ENCODE measurements at regions not wholly inside any gene's neighbourhood (a gene's known extent, or its start where the extent isn't known, plus 50 kb on each side); places are given as distances from the start of the nearest gene placed in this dataset.

DNA sequence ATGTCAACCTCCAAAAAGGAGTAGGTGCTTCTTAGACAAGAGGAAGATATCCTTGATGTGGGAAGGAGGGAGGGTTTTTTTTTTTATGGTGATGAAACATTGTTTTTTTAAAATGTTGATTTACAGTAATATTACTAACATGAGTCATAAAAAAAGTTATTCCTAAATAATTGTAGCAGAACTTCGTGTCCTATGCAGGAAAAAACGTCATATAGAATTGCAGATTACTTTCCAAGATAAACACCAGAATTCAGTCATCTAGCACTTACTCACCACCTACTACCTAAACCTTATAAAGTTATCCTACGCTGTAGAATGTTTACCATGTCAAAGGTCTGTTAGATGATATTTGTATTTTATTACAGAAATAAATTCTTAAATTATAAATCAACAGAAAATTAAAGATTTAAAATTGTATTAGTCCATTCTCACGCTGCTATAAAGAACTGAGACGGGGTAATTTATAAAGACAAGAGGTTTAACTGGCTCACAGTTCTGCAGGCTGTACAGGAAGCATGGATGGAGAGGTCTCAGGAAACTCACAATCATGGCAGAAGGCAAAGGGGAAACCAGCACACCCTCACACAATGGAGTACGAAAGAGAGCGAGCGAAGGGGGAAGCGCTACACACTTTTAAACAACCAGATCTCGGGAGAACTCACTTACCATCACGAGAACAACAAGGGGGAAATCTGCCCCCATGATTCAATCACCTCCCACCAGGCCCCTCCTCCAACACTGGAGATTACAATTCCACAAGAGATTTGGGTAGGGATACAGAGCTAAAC lies 105.2 kb upstream of the NEBL start:
- peak; percentile 16 for DNase-seq

DNA sequence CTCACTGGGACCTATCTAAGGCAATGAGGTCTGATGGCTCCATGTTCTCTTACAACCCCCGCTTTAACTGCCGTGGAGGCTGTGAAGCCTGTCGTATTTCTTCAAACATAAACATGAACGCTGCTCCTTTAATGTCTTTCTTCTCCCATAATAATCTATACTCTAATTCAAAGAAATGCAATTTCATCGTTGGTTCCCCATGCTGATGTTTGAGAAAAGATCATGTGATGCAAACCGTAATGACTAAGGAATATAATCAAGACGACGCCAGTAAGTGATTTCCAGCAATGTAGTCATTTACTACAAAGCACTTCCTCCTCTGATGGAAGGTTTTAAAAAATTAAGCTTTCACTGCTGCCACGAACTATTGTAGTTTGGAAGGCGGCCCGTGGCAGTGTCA lies 102.6 kb upstream of the NEBL start:
- DNase-seq = no peak

DNA sequence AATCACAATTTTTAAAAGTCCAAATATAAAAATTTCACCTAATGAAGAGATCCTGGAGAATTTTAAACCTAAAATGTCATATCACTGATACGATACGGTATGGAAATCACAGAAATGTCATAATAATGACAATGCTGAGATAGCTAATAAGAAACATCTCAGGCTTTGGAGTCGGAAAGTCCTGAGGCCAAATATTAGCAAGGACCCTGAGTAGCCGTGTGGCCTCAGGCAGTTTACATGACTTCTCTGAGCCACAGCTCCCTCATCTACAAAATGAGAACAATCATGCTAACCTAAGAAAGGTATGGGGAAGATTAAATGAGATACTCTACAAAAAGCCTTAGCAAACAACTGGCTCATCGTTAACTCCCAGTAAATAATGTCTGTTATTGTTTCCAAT lies 100.9 kb upstream of the NEBL start:
- no peak for DNase-seq

DNA sequence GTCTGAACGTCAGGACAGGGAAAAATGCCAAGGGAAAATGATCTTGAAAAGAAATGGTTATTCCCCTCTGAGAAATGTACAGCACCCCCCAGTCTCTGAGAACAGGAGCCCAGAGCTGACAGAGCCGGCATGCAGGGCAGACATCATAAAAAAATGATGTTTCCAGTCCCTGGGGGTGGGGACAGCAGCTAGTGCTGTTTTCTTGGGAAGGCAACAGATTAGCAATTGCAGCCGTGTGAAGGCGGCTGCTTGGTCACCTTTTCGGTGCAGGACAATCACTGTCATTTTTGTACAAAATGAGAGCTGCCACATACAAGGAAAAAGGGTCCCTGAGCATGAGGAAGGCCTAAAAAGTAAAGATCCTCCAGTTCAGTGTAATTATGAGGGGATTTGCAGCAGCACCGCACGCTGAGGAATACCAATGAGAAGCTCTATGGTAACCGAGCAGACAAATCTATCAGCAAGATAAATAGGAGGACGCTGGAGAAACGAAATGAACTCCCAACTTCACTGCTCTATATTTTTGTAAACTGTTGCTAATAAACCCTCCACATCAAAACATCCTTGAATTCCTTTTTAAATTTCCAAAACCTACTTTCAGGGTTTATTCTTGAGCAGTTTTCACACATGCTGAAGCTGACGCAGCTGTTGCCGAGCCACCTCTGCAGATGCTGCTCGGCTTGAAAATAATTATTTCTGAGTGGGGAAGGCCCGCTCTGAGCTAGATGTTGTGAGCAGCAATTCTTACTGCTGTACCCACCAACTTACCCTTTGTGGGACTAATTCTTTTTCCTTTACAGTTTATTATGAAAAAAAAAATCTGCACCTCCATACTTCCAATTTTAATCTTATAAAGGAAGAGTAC lies 98.2 kb upstream of the NEBL start:
- DNase-seq = no peak

DNA sequence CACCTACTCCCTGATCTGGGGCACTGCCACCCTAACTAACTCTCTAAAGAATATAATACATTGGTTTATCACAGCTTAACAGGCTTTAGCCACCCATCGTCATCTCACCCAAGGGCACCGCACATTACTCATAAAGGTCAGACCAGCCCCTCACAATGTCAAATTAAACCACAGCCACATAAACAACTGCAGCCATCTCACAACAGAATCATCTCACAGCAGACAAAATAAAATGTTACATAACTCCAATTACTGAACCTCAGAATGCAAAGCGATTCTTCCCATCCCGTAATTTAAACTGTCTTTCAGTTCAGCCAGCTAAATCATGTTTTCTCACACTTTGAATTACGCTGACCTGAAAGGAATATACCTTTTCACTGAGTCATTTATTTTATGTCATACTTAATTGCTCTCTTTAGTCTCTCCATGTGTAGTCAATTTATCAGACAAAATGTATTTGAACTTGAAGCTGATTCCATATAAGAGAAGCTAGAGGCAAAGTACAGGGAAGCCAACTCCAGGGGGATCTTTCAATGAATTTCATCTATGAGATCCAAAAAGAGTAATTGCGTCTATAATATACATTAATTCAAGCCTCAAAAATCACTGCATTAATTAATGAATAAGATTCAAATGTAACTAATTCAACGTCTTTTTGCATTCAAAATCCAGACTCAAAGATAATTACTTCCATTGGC lies 96.9 kb upstream of the NEBL start:
- no peak for DNase-seq

DNA sequence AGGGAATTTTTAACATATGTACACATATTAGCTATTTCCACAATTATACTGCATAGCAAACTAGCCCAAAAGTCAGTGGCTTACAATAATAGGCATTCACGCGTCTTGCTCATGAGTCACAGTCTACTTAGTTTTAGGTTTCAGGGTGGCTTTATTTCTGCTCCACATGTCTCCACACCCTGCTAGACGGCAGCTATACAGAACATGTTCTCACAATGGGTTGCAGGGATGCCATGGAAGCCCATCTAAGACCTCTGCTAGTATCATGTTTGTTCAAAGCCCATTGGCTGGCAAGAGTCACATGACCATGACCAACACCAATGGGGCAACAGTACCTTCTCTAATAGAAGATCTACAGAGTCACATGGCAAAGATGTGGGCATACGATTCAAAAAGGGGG lies 96.3 kb upstream of the NEBL start:
- DNase-seq = peak; percentile 5

DNA sequence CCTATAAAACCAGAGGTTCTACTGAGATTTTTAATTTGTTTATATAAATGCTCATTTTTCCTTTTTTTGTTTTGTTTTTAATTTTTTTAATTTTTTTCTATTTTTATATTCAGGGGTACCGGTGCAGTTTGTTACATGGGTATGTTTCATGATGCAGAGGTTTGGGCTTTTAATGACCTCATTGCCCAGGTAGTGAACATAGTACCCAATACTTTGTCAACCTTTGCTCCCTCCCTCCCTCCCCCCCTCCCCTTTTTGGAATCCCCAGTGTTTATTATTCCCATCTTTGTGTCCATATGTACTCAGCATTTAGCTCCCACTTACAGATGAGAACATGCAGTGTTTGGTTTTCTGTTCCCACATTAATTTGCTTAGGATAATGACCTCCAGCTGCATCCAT lies 94.4 kb upstream of the NEBL start:
- no peak for DNase-seq

DNA sequence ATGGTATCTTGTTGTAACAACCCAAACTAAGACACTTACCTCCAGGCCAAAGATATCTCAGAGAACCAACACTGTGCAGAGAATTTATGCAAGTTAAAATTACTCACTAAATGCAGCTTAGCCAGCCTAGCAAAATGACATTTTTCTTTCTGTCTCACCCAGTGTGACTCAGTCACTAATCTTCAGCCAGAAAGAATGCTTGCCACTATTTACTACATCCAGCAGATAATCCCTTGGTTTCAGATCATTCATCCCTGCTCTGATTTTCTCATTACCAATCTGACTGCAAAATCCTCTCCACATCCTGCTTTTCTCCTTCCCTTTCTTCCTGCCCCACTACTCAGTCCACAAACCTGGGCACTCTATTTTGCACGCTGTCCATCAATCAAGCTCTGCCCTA lies 93.5 kb upstream of the NEBL start:
- DNase-seq = peak; percentile 8

DNA sequence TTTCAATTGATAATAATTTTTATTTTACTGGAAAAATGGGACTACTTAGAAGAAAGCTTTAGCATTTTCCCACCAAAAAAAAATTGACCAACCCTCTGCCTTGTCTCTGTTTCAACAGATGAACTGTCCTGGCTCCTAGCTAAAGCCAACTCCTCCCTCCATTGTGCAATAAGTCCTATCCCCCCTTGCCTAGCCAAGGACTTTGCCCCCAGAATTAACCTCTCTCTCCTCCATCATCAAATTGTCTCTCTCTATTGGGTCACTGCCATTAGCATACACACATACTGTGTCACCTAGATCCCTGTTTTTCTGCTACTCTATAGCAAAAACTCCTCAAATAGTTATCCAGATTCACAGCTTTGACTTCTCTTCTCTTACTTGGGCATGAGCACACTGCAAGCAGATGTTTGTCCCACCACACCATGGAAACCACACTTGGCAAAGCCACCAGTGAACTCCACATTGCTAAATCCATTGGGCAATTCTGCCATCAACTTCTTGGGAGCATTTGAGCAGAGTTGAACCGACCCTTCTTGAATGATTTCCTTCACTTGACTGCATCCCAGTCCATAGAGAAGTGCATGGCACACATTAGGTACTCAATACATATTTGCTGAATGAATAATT lies 91.4 kb upstream of the NEBL start:
- no peak for DNase-seq

DNA sequence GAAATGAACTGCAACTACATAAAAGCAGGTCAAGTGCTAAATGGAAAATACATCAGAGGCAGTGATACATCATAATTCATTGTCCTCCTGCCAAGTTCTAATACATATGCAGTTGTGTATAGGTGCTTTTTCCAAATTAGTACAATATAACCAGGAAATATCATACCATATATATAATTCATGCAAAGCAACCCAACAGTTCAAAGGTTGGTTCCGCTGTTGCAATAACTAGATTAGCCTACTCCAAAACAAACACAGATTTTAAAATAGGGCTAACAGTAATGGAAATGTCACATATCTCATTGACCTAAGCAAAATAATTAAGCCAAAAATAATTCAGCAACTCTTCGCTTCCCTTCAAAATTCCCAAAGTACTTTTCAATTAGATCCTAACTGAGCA lies 88.9 kb upstream of the NEBL start:
- DNase-seq = no peak

DNA sequence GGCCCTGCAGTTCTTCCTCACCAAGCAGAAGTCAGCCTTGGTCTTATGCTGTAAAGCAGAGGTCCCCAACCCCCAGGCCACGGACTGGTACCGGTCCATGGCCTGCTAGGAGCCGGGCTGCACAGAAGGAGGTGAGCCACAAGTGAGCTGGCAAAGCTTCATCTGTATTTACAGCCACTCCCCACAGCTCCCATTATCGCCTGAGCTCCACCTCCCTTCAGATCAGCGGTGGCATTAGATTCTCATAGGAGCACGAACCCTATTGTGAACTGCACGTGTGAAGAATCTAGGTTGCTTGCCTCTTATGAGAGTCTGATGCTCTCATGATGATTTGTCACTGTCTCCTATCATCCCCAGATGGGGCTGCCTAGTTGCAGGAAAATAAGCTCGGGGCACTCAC lies 87.6 kb upstream of the NEBL start:
- DNase-seq = no peak

DNA sequence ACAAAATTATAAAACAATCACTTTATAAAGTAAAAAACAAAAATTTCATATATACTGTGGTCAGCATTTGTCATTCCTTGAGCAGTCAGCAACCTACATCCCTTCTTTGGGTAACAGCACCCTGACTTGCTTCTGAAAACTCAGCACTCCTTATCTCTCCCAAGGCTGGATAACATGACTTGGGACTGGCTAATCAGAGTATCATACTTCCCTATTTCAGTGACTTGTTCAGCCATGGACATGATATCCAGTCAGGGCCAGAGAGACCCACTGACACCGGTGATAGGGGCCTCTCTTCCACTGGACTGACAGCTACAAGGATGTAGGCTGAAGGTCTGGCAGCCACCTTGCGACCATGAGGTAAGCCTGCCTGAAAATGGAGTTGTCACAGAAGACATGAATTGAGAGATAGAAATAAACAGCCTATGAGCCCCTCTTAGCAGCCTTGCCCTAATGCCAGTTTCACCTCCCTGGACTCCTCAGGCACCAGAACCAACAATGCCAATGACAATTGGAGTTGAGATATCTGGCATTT lies 84.4 kb upstream of the NEBL start:
- DNase-seq = no peak

DNA sequence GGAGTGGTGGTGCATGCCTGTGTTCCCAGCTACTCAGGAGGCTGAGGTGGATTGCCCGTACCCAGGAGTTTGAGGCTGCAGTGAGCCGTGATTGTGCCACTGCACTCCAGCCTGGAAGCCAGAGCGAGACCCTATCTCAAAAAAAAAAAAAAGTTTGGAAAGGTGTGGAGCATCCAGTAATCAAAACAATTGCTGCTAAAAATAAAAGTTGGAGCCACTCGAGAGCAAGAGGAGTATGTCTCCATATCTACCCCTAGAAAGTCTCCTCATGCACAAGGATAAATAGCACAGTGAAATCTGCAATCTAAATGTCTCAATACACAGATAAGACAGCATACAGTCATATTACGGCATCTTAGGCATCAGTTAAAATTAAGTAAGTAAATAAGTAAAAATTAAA lies 81.5 kb upstream of the NEBL start:
- DNase-seq = no peak

DNA sequence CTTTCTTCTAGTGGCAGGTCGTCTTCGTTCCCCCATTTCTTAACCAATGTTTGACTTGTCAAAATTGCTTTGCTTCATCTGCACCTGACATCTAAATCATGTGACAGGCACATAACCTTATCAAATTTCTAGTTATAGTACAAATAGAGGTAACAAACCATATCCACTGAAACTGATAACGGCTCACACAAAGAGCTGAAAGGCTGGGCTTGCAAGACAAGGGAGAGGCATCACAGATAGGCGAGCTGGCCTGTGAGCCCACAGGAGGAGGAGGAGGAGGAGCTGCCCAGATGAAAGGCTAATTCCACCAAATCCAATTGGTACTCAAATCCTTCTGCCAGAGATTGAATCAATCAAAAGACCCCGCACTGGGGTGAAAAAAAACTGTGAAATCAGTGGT lies 80.2 kb upstream of the NEBL start:
- DNase-seq = no peak

DNA sequence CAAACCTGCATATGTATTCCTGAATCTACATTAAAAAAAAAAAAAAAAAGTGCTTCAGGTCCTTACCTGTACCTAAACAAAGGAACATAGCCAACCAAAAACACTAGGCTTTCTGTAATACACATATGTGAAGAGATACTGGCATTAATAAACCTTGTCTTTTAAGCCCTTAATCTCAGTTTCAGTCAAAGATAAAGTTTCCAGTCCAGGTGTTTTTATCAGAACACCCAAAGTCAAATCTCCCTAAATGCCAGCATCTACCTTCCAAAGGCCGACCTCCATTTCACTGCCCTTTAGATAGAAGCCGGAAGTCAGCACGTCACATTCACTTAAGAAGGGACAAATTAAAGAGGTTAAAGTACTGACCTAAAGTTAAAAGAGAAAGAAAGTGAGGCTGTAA lies 79.8 kb upstream of the NEBL start:
- DNase-seq = no peak

DNA sequence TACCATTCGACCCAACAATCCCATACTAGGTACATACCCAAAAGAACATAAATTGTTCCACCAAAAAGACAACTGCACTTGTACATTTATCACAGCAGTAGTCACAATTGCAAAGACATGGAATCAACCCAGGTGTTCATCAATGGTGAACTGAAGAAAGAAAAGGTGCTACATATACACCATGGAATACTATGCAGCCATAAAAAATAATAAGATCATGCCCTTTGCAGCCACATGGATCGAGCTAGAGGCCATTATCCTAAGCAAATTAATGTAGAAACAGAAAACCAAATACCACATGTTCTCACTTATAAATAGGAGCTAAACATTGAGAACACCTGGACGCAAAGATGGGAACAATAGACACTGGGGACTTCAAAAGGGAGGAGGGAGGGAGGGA lies 79.3 kb upstream of the NEBL start:
- no peak for DNase-seq

DNA sequence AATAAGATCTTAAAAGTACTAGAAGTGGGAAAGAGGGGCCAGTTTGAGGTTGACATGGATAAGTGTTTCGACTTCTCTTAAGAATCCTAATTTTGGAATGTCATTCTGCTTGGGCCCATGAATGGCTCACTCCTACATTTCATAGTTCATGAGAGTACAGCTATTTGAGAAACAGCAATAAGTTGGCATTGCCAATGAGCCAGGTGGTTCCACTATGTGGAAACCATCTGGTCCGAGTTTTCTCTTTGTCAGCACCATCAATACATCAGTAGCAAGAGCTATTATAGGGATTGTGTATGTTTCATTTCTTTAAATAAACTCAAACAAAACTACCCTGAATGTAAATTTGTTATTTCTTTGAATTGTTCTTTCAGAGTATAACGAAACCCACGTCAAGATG lies 78.1 kb upstream of the NEBL start:
- DNase-seq = no peak

DNA sequence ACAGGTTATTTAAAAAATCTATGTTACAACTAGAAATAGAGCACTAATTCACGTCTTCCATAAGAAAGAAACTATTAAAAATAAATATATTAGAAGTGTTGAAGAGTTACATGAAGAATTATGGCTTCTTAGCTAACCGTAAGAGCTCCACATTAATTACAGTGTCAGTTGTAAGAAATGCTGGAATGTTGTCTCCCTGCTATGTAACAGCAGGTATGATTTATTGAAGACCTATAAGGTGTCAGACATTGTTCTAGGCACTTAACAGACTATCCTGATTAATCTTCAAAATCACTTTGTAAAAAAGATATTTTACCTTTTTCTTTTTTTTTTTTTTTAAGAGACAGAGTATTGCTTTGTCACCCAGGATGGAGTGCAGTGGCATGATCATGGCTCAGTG lies 75.8 kb upstream of the NEBL start:
- DNase-seq = no peak

DNA sequence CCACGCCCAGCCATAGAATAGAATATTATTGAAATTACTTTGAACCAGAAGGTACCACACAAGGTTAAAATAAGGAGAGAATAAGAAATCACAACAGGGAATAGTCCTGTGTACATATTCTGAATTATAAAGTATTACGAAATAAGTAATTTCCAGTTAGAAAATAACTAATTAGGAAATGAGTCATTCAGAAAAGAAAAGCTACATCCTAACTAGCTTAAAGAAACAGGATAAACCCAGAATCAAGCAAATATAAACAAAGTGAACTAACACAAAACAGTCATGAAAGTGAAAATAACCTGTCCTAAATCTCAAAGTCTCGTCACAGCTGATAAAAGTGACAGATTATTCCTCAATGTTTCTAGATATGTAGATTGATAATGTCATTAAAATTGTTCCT lies 74.8 kb upstream of the NEBL start:
- no peak for DNase-seq

DNA sequence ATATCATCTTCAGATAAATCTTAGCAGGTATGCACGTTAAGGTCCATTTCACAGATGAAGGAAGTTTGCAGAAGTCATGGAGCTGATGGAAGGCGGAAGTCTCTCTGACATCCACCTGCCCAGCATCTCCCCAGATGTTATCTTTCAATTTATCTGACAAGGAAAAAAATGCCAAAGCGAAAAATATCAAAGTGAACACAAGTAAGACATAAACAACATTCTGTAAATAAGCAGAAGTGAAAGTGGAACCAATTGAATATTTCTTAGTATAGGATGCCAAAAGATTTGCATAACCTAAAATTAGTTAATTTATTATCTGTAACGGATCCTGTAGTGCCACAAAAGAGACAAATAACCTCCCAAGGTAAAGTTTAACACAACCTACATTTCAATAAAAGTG lies 73.6 kb upstream of the NEBL start:
- no peak for DNase-seq

DNA sequence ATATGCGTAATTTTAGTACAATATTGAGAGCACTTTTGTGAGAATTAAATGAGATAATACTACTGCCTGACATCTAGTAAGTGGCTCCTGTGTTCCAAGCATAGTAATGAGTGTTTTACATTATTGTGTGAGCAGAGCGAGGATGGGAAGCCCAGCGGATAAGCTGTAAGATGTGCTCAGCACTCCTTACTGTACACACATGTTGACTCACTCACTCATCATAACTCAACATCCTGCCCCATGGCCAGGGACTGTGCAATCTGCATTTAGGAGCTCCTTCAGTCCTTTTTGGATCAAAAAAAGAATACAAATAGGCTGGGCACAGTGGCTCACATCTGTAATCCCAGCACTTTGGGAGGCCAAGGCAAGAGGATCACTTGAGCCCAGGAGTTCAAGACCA lies 72.9 kb upstream of the NEBL start:
- no peak for DNase-seq

DNA sequence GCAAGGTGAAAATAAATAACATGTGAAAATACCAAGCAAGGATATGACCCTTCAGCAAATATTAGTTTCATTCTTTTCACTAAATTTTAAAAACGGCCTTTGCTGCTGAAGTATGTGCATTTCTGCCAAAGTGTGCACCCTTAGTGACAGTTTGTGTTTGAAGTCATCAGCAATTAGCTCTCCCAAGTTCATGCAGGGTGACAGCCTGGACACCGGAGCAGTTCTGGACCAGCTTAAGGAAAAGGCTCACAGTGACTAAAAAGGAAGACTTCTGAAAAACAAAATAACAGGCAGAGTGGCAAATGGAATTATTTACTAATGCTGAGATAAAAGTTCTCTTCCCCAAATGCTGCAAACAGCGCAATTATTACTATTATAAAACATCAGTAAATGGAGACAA lies 69.3 kb upstream of the NEBL start:
- no peak for DNase-seq

Measured in kidney glomerular epithelial cell (primary cell).